NOMO-1 treated with dmso at 0.1 percent for 144 hours (cell line): ENCODE measurements at regions not wholly inside any gene's neighbourhood (a gene's known extent, or its start where the extent isn't known, plus 50 kb on each side); places are given as distances from the start of the nearest gene placed in this dataset.

ENCODE experiments used
- DNase-seq: peaks from one replicate; lab custom pipeline; 2025; ENCODE audit not compliant: unreplicated experiment; lab: John Stamatoyannopoulos, UW

DNA sequence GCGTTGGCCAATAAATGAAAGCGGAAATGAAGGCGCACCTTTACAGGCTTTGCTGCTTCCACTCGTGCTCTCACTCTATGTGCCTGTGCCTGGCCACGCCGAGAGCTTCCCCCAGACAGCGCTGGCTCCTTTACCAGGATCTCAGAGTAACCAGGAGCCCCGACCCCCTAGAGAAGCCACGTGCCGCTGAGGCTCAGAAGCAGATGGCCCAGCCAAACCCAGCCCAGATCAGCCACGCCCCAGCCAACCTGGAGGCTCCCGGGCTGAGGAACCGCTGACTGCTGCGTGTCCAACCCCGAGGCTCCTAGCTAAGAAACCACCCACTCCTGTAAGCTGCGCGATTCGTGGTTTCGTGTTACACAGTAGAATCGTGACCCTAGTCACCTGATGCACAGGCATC is 199.3 kb downstream of the NCK2 start:
- DNase-seq: no peak
